ENCODE measurements at regions not wholly inside any gene's neighbourhood (a gene's known extent, or its start where the extent isn't known, plus 50 kb on each side); places are given as distances from the start of the nearest gene placed in this dataset.

GRCh38 chr2:79370976-79371538 is 141.8 kb upstream of the CTNNA2 start:
- WGBS, 4 donors: 51 to 71% (median 64%) methylated on average over 8 of the region's 8 CpGs
- intact Hi-C loops (cut with DNase I): no loop called here

GRCh38 chr2:79369127-79369526 is 143.7 kb upstream of the CTNNA2 start:
- Histone ChIP-seq H3K4me3 (no peak overlapping the region), H3K9me3 (replicated peaks in 1 of 3) (no peaks in the 10 kb centered on the region), H3K27me3 (no peaks in the 10 kb centered on the region), H3K27ac (no peak overlapping the region), H3K36me3 (replicated peaks in 1 of 2) (no peaks in the 10 kb centered on the region), H3K4me1 (replicated peaks in 1 of 2) (no peaks in the 10 kb centered on the region)
- WGBS, 4 donors: 82 to 90% (median 87%) methylated on average over 5 to 9 of the region's 9 CpGs
- intact Hi-C loops (cut with DNase I): no loop called here
- TF ChIP-seq CTCF (IDR thresholded peaks at IDR 0.05): no peak
- DNase-seq: no peak

More at GRCh38 chr2:79370976-79371538, 141.8 kb upstream of the CTNNA2 start:
- H3K27ac ChIP-seq: no peak overlapping the region
- H3K27me3 ChIP-seq: no peaks in the 10 kb centered on the region
- DNase-seq: no peak
- H3K36me3 ChIP-seq (replicated peaks in 1 of 2): no peaks in the 10 kb centered on the region
- TF ChIP-seq CTCF (IDR thresholded peaks at IDR 0.05) (no peak), POLR2A (IDR thresholded peaks at IDR 0.05) (no peak)
- no peaks in the 10 kb centered on the region for H3K9me3 ChIP-seq (replicated peaks in 1 of 3)
- no peaks in the 10 kb centered on the region for H3K4me1 ChIP-seq (replicated peaks in 1 of 2)
- no peak overlapping the region for H3K4me3 ChIP-seq

GRCh38 chr2:79368116-79368630 is 144.7 kb upstream of the CTNNA2 start:
- Histone ChIP-seq H3K9me3 (replicated peaks in 1 of 3) (no peaks in the 10 kb centered on the region), H3K4me1 (replicated peaks in 1 of 2) (no peaks in the 10 kb centered on the region), H3K27me3 (no peaks in the 10 kb centered on the region), H3K4me3 (no peak overlapping the region), H3K36me3 (replicated peaks in 1 of 2) (no peaks in the 10 kb centered on the region), H3K27ac (no peak overlapping the region)
- no peak for DNase-seq
- TF ChIP-seq POLR2A (IDR thresholded peaks at IDR 0.05) (no peak), CTCF (IDR thresholded peaks at IDR 0.05) (no peak)
- intact Hi-C loops (cut with DNase I): no loop called here
- WGBS, 4 donors: 81 to 87% (median 83%) methylated on average over 5 of the region's 5 CpGs

- WGBS, 4 donors: 59 to 82% (median 71%) methylated on average over 2 of the region's 2 CpGs
Measured at GRCh38 chr2:79359419-79359818, 153.4 kb upstream of the CTNNA2 start.

More at GRCh38 chr2:79359419-79359818, 153.4 kb upstream of the CTNNA2 start:
- no peak for DNase-seq
- no peaks in the 10 kb centered on the region for H3K27me3 ChIP-seq
- no peaks in the 10 kb centered on the region for H3K36me3 ChIP-seq (replicated peaks in 1 of 2)
- H3K9me3 ChIP-seq (replicated peaks in 1 of 3): no peaks in the 10 kb centered on the region
- H3K27ac ChIP-seq: no peak overlapping the region
- no peak overlapping the region for H3K4me3 ChIP-seq
- TF ChIP-seq POLR2A (IDR thresholded peaks at IDR 0.05) (no peak), CTCF (IDR thresholded peaks at IDR 0.05) (no peak)
- intact Hi-C loops (cut with DNase I): no loop called here
- no peaks in the 10 kb centered on the region for H3K4me1 ChIP-seq (replicated peaks in 1 of 2)

Measured in adrenal gland (tissue), 9 donors.